ENCODE measurements at regions not wholly inside any gene's neighbourhood (a gene's known extent, or its start where the extent isn't known, plus 50 kb on each side); places are given as distances from the start of the nearest gene placed in this dataset.

GRCh38 chr12:68453278-68453677 lies 121.1 kb upstream of the MDM1 start:
- H3K27me3 ChIP-seq (ENCODE audit: insufficient read depth, low read length), result no peaks in the 10 kb centered on the region
- intact Hi-C loops (cut with micrococcal nuclease), result no loop called here
- H3K4me2 ChIP-seq (ENCODE audit: low read length), result no peak overlapping the region
- POLR2A ChIA-PET, result no interaction called here
- no peak overlapping the region for H3K4me3 ChIP-seq (replicated peaks in 1 of 2; ENCODE audit: low read depth in 1 of 2, low read length in 2 of 2)
- no peak overlapping the region for H3K27ac ChIP-seq (ENCODE audit: low read depth, low read length)
- CTCF ChIA-PET, result no interaction called here
- H3K4me1 ChIP-seq (ENCODE audit: control insufficient read depth in 1 of 2, insufficient read depth in 2 of 2, low read length in 2 of 2), result no peaks in the 10 kb centered on the region
- H3K9me3 ChIP-seq (ENCODE audit: control insufficient read depth in 1 of 2, insufficient read depth in 1 of 2, low read depth in 1 of 2, low read length in 2 of 2), result no peaks in the 10 kb centered on the region
- H2AFZ ChIP-seq (ENCODE audit: low read depth, low read length, poor library complexity, severe bottlenecking), result no peak overlapping the region
- no peak overlapping the region for H3K9ac ChIP-seq (ENCODE audit: low read length)
- DNase-seq (ENCODE audit: low read depth, low spot score) (no peak), ATAC-seq (no peak)
- H3K9me2 ChIP-seq (ENCODE audit: insufficient read depth), result no peaks in the 10 kb centered on the region
- TF ChIP-seq RAD21 (IDR thresholded peaks at IDR 0.05; ENCODE audit: low read depth), result no peak
- no peak for TF ChIP-seq EGR1 (IDR thresholded peaks at IDR 0.05; ENCODE audit: low read depth)
- TF ChIP-seq EZH2 (IDR thresholded peaks at IDR 0.05), result no peak
- TF ChIP-seq ZBTB33 (IDR thresholded peaks at IDR 0.05; ENCODE audit: extremely low read depth, insufficient replicate concordance, low read length), result no peak
- TF ChIP-seq, protein P1, sequence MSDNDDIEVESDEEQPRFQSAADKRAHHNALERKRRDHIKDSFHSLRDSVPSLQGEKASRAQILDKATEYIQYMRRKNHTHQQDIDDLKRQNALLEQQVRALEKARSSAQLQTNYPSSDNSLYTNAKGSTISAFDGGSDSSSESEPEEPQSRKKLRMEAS (IDR thresholded peaks at IDR 0.05), result no peak
- TF ChIP-seq POLR2A (IDR thresholded peaks at IDR 0.05; ENCODE audit: borderline replicate concordance, extremely low read depth, insufficient read depth, insufficient read length), result no peak
- no peak for TF ChIP-seq CTCF (IDR thresholded peaks at IDR 0.05 in 2 of 3, conservative IDR thresholded peaks at IDR 0.05 in 1 of 3; ENCODE audit: borderline replicate concordance in 1 of 3, insufficient read depth in 1 of 3, low read depth in 2 of 3, low read length in 2 of 3)
- no peak for TF ChIP-seq SRF (IDR thresholded peaks at IDR 0.05; ENCODE audit: low read depth)
- no peak for TF ChIP-seq ZNF274 (IDR thresholded peaks at IDR 0.05; ENCODE audit: low read depth, low read length)
- TF ChIP-seq ATF3 (IDR thresholded peaks at IDR 0.05), result no peak
- TF ChIP-seq CEBPB (IDR thresholded peaks at IDR 0.05; ENCODE audit: low read depth), result no peak
- no peak for TF ChIP-seq ZFX (IDR thresholded peaks at IDR 0.05)
- TF ChIP-seq TCF7L2 (IDR thresholded peaks at IDR 0.05; ENCODE audit: borderline replicate concordance, extremely low read depth, insufficient read depth, insufficient read length), result no peak
- TF ChIP-seq REST (IDR thresholded peaks at IDR 0.05; ENCODE audit: low read depth), result no peak
- no peak for TF ChIP-seq SIN3A (IDR thresholded peaks at IDR 0.05; ENCODE audit: low read depth)
- RAD21 ChIA-PET (ENCODE audit: low non-redundant PET in 1 of 2, low total read pairs in 2 of 2, uncharacterized antibody in 2 of 2, unreplicated experiment in 2 of 2), result no interaction called here
- no TSS peak for BruUV-seq (replicated peaks)
- no peaks in the 10 kb centered on the region for H4K20me1 ChIP-seq (ENCODE audit: insufficient read depth)
- H3K79me2 ChIP-seq (ENCODE audit: insufficient read depth, low read length), result no peaks in the 10 kb centered on the region
- H3K36me3 ChIP-seq (ENCODE audit: control insufficient read depth in 1 of 2, insufficient read depth in 2 of 2, low read length in 2 of 2), result no peaks in the 10 kb centered on the region
